ENCODE measurements at regions not wholly inside any gene's neighbourhood (a gene's known extent, or its start where the extent isn't known, plus 50 kb on each side); places are given as distances from the start of the nearest gene placed in this dataset.

DNA sequence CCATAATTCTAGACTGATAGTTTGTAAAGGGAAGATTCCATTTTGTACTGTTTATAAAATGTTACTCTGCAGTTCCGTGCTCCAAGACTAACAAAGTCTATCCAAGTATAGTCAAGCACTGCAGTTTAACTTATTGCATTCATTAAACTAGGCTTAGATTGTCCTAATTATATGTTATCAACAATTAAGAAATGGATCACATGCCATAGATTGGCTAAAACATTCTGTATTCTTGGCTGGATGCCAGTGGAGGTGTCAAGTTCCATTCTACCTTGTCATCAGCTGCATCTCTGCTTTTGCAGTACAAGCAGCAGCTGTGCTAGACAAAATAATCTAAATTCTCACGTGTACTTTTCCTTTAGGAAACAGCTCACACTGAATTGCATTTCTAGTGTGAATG is 69.4 kb upstream of the MEF2C start:
- TF ChIP-seq, protein P1, sequence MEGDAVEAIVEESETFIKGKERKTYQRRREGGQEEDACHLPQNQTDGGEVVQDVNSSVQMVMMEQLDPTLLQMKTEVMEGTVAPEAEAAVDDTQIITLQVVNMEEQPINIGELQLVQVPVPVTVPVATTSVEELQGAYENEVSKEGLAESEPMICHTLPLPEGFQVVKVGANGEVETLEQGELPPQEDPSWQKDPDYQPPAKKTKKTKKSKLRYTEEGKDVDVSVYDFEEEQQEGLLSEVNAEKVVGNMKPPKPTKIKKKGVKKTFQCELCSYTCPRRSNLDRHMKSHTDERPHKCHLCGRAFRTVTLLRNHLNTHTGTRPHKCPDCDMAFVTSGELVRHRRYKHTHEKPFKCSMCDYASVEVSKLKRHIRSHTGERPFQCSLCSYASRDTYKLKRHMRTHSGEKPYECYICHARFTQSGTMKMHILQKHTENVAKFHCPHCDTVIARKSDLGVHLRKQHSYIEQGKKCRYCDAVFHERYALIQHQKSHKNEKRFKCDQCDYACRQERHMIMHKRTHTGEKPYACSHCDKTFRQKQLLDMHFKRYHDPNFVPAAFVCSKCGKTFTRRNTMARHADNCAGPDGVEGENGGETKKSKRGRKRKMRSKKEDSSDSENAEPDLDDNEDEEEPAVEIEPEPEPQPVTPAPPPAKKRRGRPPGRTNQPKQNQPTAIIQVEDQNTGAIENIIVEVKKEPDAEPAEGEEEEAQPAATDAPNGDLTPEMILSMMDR (IDR thresholded peaks at IDR 0.05; ENCODE audit: insufficient read depth, low read length, poor library complexity, severe bottlenecking), result no peak
- no peak for TF ChIP-seq EZH2phosphoT487 (conservative IDR thresholded peaks at IDR 0.05; ENCODE audit: low read length)

Measured in SU-DHL-6 (cell line).